MM.1S (cell line): ENCODE measurements at regions not wholly inside any gene's neighbourhood (a gene's known extent, or its start where the extent isn't known, plus 50 kb on each side); places are given as distances from the start of the nearest gene placed in this dataset.
"Not testable (repeated sequence)": the region's sequence is repeated elsewhere in the genome, so short reads cannot be mapped to it uniquely, and the experiment has no call there.

Experiments used
- DNase-seq: peaks from one replicate; pipeline ENCODE4 v3.0.0-alpha.2; 2015
- H2AFZ ChIP-seq: fragments of 300-600 bp; sonication (generic); 2 replicates; pipeline ENCODE4 v1.6.0; 2016; ENCODE audit warnings: antibody characterized with exemption, low read length
- H3F3A ChIP-seq: fragments of 300-600 bp; sonication (generic); 2 replicates; pipeline ENCODE4 v1.6.1; 2016; ENCODE audit warnings: mild to moderate bottlenecking, antibody characterized with exemption, low read length, moderate library complexity, mixed read lengths; ENCODE audit not compliant: insufficient read depth
- H3K27ac ChIP-seq: fragments of 300-600 bp; sonication (generic); 2 replicates; pipeline ENCODE4 v1.5.1; 2016; ENCODE audit warnings: mild to moderate bottlenecking, low read length
- H3K27me3 ChIP-seq: fragments of 300-600 bp; sonication (generic); replicated peaks from 2 replicates; pipeline ENCODE4 v1.6.0; 2016; ENCODE audit warnings: low read length; ENCODE audit not compliant: insufficient read depth
- H3K36me3 ChIP-seq: fragments of 300-600 bp; sonication (generic); replicated peaks from 2 replicates; pipeline ENCODE4 v1.6.1; 2016; ENCODE audit warnings: mild to moderate bottlenecking, low read length, mixed read lengths; ENCODE audit not compliant: insufficient read depth
- H3K4me1 ChIP-seq: fragments of 300-600 bp; sonication (generic); 2 replicates; pipeline ENCODE4 v1.6.1; 2016; ENCODE audit warnings: low read length, mixed read lengths
- H3K4me2 ChIP-seq: fragments of 300-600 bp; sonication (generic); 2 replicates; pipeline ENCODE4 v1.6.0; 2016; ENCODE audit warnings: low read depth, low read length
- H3K4me3 ChIP-seq: fragments of 300-600 bp; sonication (generic); 2 replicates; pipeline ENCODE4 v1.5.1; 2016; ENCODE audit warnings: low read length, mixed read lengths
- H3K79me2 ChIP-seq: fragments of 300-600 bp; sonication (generic); 2 replicates; pipeline ENCODE4 v1.6.1; 2016; ENCODE audit warnings: mixed run types, low read length, mixed read lengths
- H3K9ac ChIP-seq: fragments of 300-600 bp; sonication (generic); 2 replicates; pipeline ENCODE4 v1.6.1; 2016; ENCODE audit warnings: low read length, mixed read lengths
- H3K9me2 ChIP-seq: fragments of 300-600 bp; sonication (generic); replicated peaks from 2 replicates; pipeline ENCODE4 v1.6.1; 2016; ENCODE audit warnings: mild to moderate bottlenecking, low read length, mixed read lengths; ENCODE audit not compliant: insufficient read depth
- H3K9me3 ChIP-seq: fragments of 300-600 bp; sonication (generic); replicated peaks from 2 replicates; pipeline ENCODE4 v1.6.1; 2016; ENCODE audit warnings: mild to moderate bottlenecking, low read length, mixed read lengths; ENCODE audit not compliant: insufficient read depth
- H4K20me1 ChIP-seq: fragments of 300-600 bp; sonication (generic); 2 replicates; pipeline ENCODE4 v1.6.1; 2016; ENCODE audit warnings: mild to moderate bottlenecking, low read length, moderate library complexity, mixed read lengths; ENCODE audit not compliant: insufficient read depth
- CTCF ChIP-seq: fragments of 300-600 bp; sonication (generic); IDR thresholded peaks from 2 replicates; pipeline ENCODE4 v1.5.1; 2016; ENCODE audit warnings: antibody characterized with exemption, low read length, mixed read lengths
- EZH2 ChIP-seq: fragments of 300-600 bp; sonication (generic); optimal IDR thresholded peaks from 2 replicates; pipeline ENCODE3; 2017; ENCODE audit warnings: low read depth, mild to moderate bottlenecking, antibody characterized with exemption, low read length, mixed read lengths
- EZH2phosphoT487 ChIP-seq: fragments of 300-600 bp; sonication (generic); IDR thresholded peaks from 2 replicates; pipeline ENCODE4 v1.6.1; 2018; ENCODE audit warnings: antibody characterized with exemption, low read length

- DNase-seq, result no peak
- Histone ChIP-seq H3K36me3 (no peaks in the 10 kb centered on the region), H4K20me1 (no peaks in the 10 kb centered on the region), H2AFZ (no peak overlapping the region), H3K4me3 (no peak overlapping the region), H3K4me2 (no peak overlapping the region), H3K4me1 (no peaks in the 10 kb centered on the region), H3K9ac (no peak overlapping the region), H3K9me3 (no peaks in the 10 kb centered on the region), H3F3A (no peaks in the 10 kb centered on the region), H3K27me3 (no peaks in the 10 kb centered on the region), H3K9me2 (no peaks in the 10 kb centered on the region), H3K79me2 (no peaks in the 10 kb centered on the region), H3K27ac (no peak overlapping the region)
- TF ChIP-seq CTCF (no peak), EZH2phosphoT487 (no peak), EZH2 (no peak)
Observed at GRCh38 chr17:54348234-54348633, 525.5 kb downstream of the KIF2B start.

- H2AFZ ChIP-seq, result peak overlapping the region; percentile 55
- peak overlapping the region; percentile 67 for H3K4me2 ChIP-seq
Observed at GRCh38 chr17:54353789-54354525, 531.2 kb downstream of the KIF2B start.

GRCh38 chr17:54361073-54361472, 538.3 kb downstream of the KIF2B start:
- not testable (repeated sequence) for H3K4me2 ChIP-seq, H3K9me3 ChIP-seq, H3K4me1 ChIP-seq, H3K4me3 ChIP-seq, DNase-seq, H3K9ac ChIP-seq, H3K9me2 ChIP-seq, H3K27ac ChIP-seq, H3K27me3 ChIP-seq, H3F3A ChIP-seq, H3K79me2 ChIP-seq, H4K20me1 ChIP-seq, H2AFZ ChIP-seq, H3K36me3 ChIP-seq

More at GRCh38 chr17:54353789-54354525, 531.2 kb downstream of the KIF2B start:
- Histone ChIP-seq H3K27ac (peak overlapping the region; percentile 66; the same call in 1 of the 2 replicates), H3K9me3 (no peaks in the 10 kb centered on the region), H3K79me2 (no peaks in the 10 kb centered on the region), H3F3A (0 out of 2 replicates have a peak, but pooled peaks cover 5% of the 10 kb centered on the region), H3K27me3 (no peaks in the 10 kb centered on the region), H3K4me1 (no peaks in the 10 kb centered on the region), H4K20me1 (no peaks in the 10 kb centered on the region), H3K9me2 (no peaks in the 10 kb centered on the region), H3K9ac (peak overlapping the region; percentile 42; the same call in 1 of the 2 replicates), H3K4me3 (peak overlapping the region; percentile 51), H3K36me3 (no peaks in the 10 kb centered on the region)
- DNase-seq, result peak; percentile 59
- TF ChIP-seq EZH2phosphoT487 (no peak), CTCF (no peak), EZH2 (no peak)

- no peak for TF ChIP-seq EZH2phosphoT487
- no peak for TF ChIP-seq CTCF
- no peak for TF ChIP-seq EZH2
- Histone ChIP-seq H3K9me2 (no peaks in the 10 kb centered on the region), H3K27ac (no peak overlapping the region), H3K4me3 (no peak overlapping the region), H3K4me1 (no peaks in the 10 kb centered on the region), H3K27me3 (no peaks in the 10 kb centered on the region), H3K9me3 (no peaks in the 10 kb centered on the region), H3K9ac (no peak overlapping the region), H3K36me3 (no peaks in the 10 kb centered on the region), H3K79me2 (no peaks in the 10 kb centered on the region), H3K4me2 (no peak overlapping the region), H3F3A (no peaks in the 10 kb centered on the region), H4K20me1 (no peaks in the 10 kb centered on the region), H2AFZ (no peak overlapping the region)
- peak; percentile 51 for DNase-seq
Observed at GRCh38 chr17:54368906-54369305, 531.7 kb upstream of the TOM1L1 start.
